GM18867 (cell line): ENCODE measurements at regions not wholly inside any gene's neighbourhood (a gene's known extent, or its start where the extent isn't known, plus 50 kb on each side); places are given as distances from the start of the nearest gene placed in this dataset.
"Not testable (repeated sequence)": the region's sequence is repeated elsewhere in the genome, so short reads cannot be mapped to it uniquely, and the experiment has no call there.

Experiments
- ATAC-seq: cut with Tn5 transposase; IDR thresholded peaks from one replicate; pipeline ENCODE4 v1.9.1; 2021; ENCODE audit warnings: mild to moderate bottlenecking, moderate library complexity; ENCODE audit not compliant: unreplicated experiment

GRCh38 chr1:4164965-4165364, 264.9 kb upstream of the C1orf174 start:
- ATAC-seq: no peak

DNA sequence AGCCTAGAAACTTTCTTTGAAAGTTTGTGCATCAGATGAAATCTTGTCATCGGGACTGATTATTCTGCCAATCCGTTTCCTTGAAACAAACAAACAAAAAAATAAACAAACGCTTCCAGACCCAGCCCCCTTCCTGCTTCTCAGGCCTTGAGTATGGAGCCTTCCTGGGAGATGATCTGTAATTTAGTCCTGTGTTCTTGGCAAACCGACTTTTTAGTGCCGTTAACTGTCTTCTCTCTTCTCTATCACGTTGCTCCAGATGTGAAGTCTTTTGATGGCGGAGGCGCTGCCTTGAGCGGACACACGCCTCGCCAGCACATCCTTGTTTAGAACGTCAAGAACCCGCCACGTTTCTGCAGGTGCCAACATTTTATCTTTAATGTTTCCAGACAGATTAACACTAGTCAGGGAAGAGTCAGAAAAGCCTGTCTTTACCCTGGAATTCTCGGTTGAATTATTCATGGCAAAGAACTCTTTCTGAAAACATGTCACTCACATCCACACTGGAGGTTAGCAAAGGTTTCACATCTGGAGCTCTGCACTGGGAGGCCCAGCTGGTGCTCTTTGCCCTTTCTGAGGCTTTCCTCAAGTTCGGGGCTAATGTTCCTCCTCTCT, 265.7 kb upstream of the C1orf174 start:
- no peak for ATAC-seq

DNA sequence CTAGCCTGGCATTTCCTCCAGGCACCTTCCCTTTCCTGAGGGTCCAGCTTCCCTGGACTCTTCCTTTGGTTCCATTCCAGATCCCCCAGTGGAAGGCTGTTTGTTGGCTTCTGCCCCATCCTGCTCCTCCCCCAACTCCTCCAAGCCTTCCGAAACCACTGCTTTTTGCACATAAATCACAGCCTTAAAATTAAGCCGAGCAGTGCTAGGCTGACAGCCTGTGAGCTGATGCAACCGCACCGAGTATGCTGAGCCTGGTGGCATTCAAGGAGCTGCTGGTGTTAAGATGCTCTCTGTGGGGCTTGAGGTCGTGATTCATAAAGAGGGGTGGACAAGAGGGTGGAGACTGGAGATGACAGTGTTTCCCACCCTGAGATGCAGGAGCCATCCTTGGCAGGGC, 266.6 kb upstream of the C1orf174 start:
- no peak for ATAC-seq

DNA sequence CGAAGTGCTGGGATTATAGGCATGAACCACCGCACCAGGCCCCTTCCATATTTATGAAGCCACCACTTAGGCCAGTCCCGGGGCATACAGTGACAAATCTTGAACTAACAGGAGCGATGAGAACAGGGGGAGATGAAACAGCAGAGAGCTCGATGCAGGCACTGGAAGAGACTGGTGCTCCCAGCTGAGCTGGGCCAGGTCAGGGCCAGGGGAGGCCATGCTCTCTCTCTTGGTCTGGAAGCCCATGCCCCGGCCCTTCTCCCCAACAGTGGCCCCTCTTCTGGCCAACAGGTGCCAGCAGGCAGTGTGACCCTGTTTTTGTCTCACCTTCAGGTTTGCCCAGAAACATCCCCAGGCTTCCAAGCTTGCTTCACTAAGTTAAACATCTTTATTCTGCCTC, 269.9 kb upstream of the C1orf174 start:
- no peak for ATAC-seq

GRCh38 chr1:4170548-4171340, 270.7 kb upstream of the C1orf174 start:
- no peak for ATAC-seq

- no peak for ATAC-seq
Observed at GRCh38 chr1:4171480-4172450, 271.7 kb upstream of the C1orf174 start.

DNA sequence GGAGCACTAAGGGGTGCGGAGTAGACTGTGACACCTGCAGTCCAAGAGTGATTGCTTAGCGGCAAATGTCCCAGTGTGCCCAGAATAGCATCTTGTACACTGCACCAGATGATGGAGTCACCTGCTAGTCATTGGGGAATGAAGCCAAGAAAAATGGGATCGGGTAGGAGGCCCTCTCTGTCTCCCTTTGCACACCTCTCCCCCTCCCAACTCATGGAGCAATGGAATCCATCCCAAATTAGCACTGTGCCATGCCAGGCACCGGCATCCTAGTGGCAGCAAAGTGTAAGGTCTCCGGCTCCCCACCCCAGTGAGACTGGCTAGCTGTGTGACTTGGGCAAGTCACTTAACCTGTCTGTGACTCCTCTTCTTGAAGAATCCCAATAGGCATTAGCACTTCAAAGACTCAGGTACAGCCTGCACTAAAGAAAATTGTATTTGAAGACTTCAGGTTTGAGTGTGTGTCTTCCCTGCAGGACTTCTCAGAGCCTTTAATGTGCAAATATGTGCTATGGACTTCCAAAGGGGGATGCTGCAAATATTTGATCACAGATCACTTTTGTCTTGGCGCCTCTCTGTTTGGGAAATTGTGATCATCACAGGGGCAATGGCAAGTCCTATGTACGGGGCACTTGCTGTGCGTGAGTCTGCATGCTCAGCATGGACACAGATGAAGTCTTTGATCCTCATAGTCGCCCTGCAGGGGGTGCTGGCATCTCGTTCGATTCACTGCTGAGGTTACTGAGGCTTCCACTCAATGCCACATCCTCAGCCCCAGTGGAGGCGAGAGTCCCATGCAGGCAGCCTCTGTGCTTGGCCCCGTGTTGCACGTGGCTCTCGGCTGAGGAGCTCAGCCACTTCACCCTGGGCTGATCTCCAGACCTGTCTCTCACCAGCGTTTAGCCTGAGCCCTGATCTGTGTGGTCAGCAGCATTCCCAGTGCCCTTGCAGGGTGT, 272.9 kb upstream of the C1orf174 start:
- no peak for ATAC-seq

DNA sequence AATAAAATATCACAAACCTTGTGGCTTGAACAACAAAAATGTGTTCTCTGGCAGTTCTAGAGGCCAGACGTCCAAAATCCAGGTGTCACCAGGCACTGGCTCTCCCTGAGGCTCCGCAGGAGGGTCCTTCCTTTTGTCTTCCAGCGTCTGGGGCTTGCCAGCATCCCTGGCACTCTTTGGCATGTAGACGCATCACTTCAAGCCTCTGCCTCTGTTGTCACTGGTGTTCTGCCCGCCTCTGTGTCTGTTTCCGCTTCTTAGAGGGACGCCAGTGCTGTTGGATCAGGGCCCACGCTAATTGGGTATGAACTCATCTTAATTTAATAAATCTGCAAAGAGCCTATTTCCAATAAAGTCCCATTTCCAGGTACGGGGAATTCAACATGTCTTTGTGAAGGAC, 273.7 kb upstream of the C1orf174 start:
- ATAC-seq: no peak

- no peak for ATAC-seq
Observed at GRCh38 chr1:4174291-4175200, 274.5 kb upstream of the C1orf174 start.

- no peak for ATAC-seq
Observed at GRCh38 chr1:4175566-4176405, 275.7 kb upstream of the C1orf174 start.

DNA sequence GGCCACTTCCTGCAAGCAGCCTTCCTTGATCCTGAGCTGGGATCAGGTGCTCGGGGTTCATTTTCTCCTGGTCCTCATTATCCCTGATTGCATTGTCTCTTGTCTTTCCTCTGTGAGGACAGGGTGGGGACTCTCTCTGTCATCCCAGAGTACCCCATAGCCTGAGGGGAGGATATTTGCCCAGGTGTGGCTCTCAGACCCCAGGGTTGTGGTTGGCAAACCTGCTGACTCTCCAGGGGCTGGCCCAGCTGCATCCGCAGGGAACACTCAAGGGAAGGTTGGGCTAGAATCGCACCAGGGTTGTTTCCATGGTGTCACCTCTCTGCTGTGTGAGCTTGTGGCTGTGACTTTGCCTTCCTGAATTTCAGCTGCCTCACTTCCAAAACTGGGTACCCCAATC, 276.8 kb upstream of the C1orf174 start:
- no peak for ATAC-seq

- ATAC-seq: no peak
Observed at GRCh38 chr1:4177425-4178150, 277.5 kb upstream of the C1orf174 start.

DNA sequence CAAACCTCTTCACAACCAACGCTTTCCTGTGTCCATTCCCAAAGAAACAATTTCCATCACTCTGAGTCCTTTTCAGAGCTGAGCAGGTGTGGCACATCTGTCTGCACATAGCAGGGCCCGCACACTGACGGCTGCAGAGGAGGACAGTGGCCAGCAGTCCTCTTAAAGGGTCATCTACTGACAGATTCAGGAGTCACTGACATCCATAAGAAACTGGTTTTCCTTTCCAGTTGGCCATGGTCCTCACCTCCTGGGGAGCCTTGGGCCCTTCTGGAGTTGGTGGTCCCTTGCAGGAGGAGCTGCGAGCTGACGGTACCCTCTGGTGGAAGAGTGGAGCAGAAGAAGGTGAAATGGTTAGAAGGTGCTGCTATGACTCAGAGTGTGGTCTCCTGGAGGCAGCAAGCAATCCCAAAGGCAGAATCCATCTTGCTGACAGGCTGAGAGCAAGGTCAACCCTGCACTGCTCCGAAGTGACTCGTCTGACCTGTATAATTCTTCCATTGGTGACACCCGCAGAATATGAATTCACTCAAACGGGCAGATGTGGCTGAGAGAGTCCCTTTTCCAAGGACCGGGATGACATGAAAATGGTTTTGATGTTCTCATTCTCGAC, 278.5 kb upstream of the C1orf174 start:
- ATAC-seq: no peak

- no peak for ATAC-seq
Observed at GRCh38 chr1:4179914-4180735, 280.1 kb upstream of the C1orf174 start.

DNA sequence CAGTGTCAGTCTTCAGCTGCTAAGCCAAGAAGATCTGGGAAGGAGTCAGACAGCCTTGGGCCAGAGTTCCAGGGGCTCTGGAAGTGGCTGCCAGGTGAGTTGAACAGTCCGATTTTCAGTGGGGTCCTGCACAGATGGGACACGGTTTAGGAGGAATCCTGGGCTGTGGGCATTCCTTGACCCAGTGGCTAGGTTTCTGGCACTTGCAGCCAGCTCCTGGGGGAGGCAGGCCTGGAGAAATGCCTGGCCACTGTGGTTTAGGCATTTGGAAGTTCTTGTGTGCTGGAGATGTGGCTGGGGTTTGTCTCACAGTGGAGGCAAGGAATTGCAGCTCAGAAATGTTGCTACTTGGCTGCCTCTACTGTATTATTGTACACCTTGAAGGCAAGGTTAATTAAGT, 286.4 kb upstream of the C1orf174 start:
- not testable (repeated sequence) for ATAC-seq

DNA sequence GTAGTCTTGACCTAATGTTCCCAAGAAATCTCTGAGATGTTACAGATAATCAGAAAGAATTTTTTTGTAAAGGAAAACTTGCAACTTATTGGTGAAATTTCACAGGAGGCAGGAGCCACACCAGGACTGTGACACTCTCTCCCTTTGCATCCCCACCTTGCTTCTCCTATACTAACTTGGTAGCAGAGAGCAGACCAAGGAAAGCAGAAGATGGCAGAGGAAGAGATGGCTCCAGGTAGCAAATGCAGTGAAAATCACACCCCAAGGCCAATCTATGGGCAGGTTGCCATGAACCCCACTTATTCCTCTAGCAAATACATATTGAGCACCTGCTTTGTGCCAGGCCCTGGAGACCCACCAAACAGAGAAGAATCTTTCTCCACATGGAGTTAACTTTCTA, 303.4 kb upstream of the C1orf174 start:
- ATAC-seq: no peak
